ENCODE measurements at regions not wholly inside any gene's neighbourhood (a gene's known extent, or its start where the extent isn't known, plus 50 kb on each side); places are given as distances from the start of the nearest gene placed in this dataset.

DNA sequence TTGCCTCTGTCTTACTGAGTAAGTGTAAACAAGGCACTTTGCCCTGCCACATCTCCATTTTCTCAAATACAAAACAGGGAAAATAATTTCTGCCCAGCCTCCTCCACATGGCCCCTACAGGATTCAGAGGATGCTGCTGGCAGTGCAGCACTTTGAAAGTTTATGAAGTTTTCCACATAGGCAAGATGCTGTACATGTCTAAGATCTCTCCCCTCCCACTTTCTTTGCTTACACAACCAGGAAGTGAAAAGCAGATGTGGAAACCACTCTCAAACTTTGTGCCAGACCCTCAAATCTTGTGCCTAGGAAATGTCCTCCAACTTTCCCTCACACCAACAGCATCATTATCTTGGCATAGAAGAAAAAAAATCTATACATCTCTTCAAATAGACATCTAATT is 257.0 kb upstream of the LDB2 start (continued):
- TF ChIP-seq, protein P1, sequence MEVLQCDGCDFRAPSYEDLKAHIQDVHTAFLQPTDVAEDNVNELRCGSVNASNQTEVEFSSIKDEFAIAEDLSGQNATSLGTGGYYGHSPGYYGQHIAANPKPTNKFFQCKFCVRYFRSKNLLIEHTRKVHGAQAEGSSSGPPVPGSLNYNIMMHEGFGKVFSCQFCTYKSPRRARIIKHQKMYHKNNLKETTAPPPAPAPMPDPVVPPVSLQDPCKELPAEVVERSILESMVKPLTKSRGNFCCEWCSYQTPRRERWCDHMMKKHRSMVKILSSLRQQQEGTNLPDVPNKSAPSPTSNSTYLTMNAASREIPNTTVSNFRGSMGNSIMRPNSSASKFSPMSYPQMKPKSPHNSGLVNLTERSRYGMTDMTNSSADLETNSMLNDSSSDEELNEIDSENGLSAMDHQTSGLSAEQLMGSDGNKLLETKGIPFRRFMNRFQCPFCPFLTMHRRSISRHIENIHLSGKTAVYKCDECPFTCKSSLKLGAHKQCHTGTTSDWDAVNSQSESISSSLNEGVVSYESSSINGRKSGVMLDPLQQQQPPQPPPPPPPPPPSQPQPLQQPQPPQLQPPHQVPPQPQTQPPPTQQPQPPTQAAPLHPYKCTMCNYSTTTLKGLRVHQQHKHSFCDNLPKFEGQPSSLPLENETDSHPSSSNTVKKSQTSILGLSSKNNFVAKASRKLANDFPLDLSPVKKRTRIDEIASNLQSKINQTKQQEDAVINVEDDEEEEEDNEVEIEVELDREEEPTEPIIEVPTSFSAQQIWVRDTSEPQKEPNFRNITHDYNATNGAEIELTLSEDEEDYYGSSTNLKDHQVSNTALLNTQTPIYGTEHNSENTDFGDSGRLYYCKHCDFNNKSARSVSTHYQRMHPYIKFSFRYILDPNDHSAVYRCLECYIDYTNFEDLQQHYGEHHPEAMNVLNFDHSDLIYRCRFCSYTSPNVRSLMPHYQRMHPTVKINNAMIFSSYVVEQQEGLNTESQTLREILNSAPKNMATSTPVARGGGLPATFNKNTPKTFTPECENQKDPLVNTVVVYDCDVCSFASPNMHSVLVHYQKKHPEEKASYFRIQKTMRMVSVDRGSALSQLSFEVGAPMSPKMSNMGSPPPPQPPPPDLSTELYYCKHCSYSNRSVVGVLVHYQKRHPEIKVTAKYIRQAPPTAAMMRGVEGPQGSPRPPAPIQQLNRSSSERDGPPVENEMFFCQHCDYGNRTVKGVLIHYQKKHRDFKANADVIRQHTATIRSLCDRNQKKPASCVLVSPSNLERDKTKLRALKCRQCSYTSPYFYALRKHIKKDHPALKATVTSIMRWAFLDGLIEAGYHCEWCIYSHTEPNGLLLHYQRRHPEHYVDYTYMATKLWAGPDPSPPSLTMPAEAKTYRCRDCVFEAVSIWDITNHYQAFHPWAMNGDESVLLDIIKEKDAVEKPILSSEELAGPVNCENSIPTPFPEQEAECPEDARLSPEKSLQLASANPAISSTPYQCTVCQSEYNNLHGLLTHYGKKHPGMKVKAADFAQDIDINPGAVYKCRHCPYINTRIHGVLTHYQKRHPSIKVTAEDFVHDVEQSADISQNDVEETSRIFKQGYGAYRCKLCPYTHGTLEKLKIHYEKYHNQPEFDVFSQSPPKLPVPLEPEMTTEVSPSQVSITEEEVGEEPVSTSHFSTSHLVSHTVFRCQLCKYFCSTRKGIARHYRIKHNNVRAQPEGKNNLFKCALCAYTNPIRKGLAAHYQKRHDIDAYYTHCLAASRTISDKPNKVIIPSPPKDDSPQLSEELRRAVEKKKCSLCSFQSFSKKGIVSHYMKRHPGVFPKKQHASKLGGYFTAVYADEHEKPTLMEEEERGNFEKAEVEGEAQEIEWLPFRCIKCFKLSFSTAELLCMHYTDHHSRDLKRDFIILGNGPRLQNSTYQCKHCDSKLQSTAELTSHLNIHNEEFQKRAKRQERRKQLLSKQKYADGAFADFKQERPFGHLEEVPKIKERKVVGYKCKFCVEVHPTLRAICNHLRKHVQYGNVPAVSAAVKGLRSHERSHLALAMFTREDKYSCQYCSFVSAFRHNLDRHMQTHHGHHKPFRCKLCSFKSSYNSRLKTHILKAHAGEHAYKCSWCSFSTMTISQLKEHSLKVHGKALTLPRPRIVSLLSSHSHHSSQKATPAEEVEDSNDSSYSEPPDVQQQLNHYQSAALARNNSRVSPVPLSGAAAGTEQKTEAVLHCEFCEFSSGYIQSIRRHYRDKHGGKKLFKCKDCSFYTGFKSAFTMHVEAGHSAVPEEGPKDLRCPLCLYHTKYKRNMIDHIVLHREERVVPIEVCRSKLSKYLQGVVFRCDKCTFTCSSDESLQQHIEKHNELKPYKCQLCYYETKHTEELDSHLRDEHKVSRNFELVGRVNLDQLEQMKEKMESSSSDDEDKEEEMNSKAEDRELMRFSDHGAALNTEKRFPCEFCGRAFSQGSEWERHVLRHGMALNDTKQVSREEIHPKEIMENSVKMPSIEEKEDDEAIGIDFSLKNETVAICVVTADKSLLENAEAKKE (CRISPR knock-in tag; IDR thresholded peaks at IDR 0.05), result no peak

DNA sequence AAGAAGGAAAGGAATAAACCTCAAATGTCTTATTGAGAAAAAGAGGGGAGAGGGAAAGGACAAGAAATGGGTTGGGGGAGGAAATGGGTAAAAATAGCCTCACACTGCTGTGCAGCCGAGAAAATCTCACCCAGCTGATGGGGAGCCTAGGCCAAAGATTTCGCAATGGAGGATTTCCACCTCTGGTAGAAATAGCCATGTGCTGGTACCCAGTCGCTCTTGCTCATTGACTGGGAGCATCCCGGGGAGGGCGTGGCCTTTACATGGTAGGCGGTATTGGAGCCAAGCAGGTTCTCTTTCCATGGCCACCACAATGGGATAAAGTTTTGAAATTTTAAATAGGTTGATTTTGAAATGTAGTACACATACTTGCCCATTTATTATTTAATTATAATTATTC is 255.1 kb upstream of the LDB2 start:
- ATAC-seq (peak; percentile 56), DNase-seq (ENCODE audit: low spot score) (peak; percentile 51)
- H3K9me2 ChIP-seq (ENCODE audit: insufficient read depth), result peaks cover 3% of the 10 kb centered on the region; the same call in 1 of the 2 replicates
- no peaks in the 10 kb centered on the region for H3K36me3 ChIP-seq (ENCODE audit: insufficient read depth)
- peaks cover 5% of the 10 kb centered on the region; the same call in 1 of the 3 replicates for H3K36me3 Mint-ChIP-seq (ENCODE audit: low read depth)
- no peaks in the 10 kb centered on the region for H3K79me2 ChIP-seq (replicated peaks; ENCODE audit: insufficient read depth)
- H3K27me3 ChIP-seq (ENCODE audit: insufficient read depth), result no peaks in the 10 kb centered on the region
- H2AFZ ChIP-seq, result no peak overlapping the region
- no peak overlapping the region for H3K4me3 ChIP-seq
- H3K4me2 ChIP-seq, result no peak overlapping the region
- H4K20me1 ChIP-seq (replicated peaks; ENCODE audit: insufficient read depth), result no peaks in the 10 kb centered on the region
- H3K27ac ChIP-seq (ENCODE audit: low read depth), result no peak overlapping the region
- H3K9me3 Mint-ChIP-seq, result peaks cover 3% of the 10 kb centered on the region; the same call in 1 of the 3 replicates
- no peak overlapping the region for H3K27ac Mint-ChIP-seq
- H3F3A ChIP-seq (replicated peaks; ENCODE audit: low read depth), result no peaks in the 10 kb centered on the region
- no peak for TF ChIP-seq CREB1 (CRISPR knock-in tag; IDR thresholded peaks at IDR 0.05; ENCODE audit: low read depth)
- TF ChIP-seq, protein P2, sequence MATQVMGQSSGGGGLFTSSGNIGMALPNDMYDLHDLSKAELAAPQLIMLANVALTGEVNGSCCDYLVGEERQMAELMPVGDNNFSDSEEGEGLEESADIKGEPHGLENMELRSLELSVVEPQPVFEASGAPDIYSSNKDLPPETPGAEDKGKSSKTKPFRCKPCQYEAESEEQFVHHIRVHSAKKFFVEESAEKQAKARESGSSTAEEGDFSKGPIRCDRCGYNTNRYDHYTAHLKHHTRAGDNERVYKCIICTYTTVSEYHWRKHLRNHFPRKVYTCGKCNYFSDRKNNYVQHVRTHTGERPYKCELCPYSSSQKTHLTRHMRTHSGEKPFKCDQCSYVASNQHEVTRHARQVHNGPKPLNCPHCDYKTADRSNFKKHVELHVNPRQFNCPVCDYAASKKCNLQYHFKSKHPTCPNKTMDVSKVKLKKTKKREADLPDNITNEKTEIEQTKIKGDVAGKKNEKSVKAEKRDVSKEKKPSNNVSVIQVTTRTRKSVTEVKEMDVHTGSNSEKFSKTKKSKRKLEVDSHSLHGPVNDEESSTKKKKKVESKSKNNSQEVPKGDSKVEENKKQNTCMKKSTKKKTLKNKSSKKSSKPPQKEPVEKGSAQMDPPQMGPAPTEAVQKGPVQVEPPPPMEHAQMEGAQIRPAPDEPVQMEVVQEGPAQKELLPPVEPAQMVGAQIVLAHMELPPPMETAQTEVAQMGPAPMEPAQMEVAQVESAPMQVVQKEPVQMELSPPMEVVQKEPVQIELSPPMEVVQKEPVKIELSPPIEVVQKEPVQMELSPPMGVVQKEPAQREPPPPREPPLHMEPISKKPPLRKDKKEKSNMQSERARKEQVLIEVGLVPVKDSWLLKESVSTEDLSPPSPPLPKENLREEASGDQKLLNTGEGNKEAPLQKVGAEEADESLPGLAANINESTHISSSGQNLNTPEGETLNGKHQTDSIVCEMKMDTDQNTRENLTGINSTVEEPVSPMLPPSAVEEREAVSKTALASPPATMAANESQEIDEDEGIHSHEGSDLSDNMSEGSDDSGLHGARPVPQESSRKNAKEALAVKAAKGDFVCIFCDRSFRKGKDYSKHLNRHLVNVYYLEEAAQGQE (IDR thresholded peaks at IDR 0.05; ENCODE audit: unreplicated experiment), result no peak
- TF ChIP-seq ZNF331 (CRISPR knock-in tag; IDR thresholded peaks at IDR 0.05; ENCODE audit: low read depth), result no peak
- TF ChIP-seq STAT1 (IDR thresholded peaks at IDR 0.05; ENCODE audit: unreplicated experiment), result no peak
- peaks cover 21% of the 10 kb centered on the region for H3K4me1 ChIP-seq (ENCODE audit: insufficient read depth)
- H3K4me3 Mint-ChIP-seq, result no peak overlapping the region
- peaks cover 4% of the 10 kb centered on the region for H3K27me3 Mint-ChIP-seq (ENCODE audit: insufficient read depth, low read depth, poor library complexity)
- peaks cover 27% of the 10 kb centered on the region for H3K4me1 Mint-ChIP-seq

All from GM23338 (cell line).